Naive thymus-derived CD8-positive, alpha-beta T cell (primary cell): ENCODE measurements at regions not wholly inside any gene's neighbourhood (a gene's known extent, or its start where the extent isn't known, plus 50 kb on each side); places are given as distances from the start of the nearest gene placed in this dataset.

ENCODE experiments used
- ATAC-seq, 2 donors: fragments of 150-1000 bp; cut with Tn5 transposase in 1 of 2; sonication (Bioruptor Pico), chemical (Tn5 transposase) in 1 of 2; 1 replicate in 1 of 2; 2 replicates in 1 of 2; pipeline ENCODE4 v1.10.0; 2021; ENCODE audit warnings: mild to moderate bottlenecking in 2 of 2, moderate library complexity in 2 of 2
- POLR2A ChIA-PET: fragments of 350-600 bp; sonication (Branson Sonifier 250); formaldehyde crosslinking; loops from one replicate; lab custom pipeline; 2021; ENCODE audit warnings: antibody characterized with exemption; lab: Charles Lee
- DNase-seq, 10 donors: peaks; one replicate each; pipeline versions ENCODE4 v3.0.0 to v3.0.0-alpha.2; 2020 to 2022
- H3K27ac Mint-ChIP-seq, 10 donors: one replicate each; pipeline ENCODE4 v1.8.0; 2020 to 2022; ENCODE audit warnings: mild to moderate bottlenecking in 10 of 10, mixed read lengths in 10 of 10, moderate library complexity in 4 of 10, inconsistent platforms in 1 of 10
- H3K27me3 Mint-ChIP-seq, 5 donors: one replicate each; pipeline ENCODE4 v1.8.0; 2021 to 2022; ENCODE audit warnings: mixed read lengths in 5 of 5
- H3K36me3 Mint-ChIP-seq, 3 donors: one replicate each; pipeline ENCODE4 v1.8.0; 2020 to 2022; ENCODE audit warnings: mixed read lengths in 3 of 3, mild to moderate bottlenecking in 2 of 3, inconsistent platforms in 1 of 3
- H3K4me1 Mint-ChIP-seq, 4 donors: one replicate each; pipeline ENCODE4 v1.8.0; 2021 to 2022; ENCODE audit warnings: mixed read lengths in 4 of 4
- H3K4me3 Mint-ChIP-seq, 10 donors: one replicate each; pipeline ENCODE4 v1.8.0; 2020 to 2022; ENCODE audit warnings: mild to moderate bottlenecking in 10 of 10, mixed read lengths in 10 of 10, moderate library complexity in 6 of 10, inconsistent platforms in 1 of 10
- H3K9me3 Mint-ChIP-seq, 9 donors: one replicate each; pipeline ENCODE4 v1.8.0; 2020 to 2022; ENCODE audit warnings: mixed read lengths in 9 of 9, mild to moderate bottlenecking in 3 of 9, inconsistent platforms in 1 of 9, moderate library complexity in 1 of 9

DNA sequence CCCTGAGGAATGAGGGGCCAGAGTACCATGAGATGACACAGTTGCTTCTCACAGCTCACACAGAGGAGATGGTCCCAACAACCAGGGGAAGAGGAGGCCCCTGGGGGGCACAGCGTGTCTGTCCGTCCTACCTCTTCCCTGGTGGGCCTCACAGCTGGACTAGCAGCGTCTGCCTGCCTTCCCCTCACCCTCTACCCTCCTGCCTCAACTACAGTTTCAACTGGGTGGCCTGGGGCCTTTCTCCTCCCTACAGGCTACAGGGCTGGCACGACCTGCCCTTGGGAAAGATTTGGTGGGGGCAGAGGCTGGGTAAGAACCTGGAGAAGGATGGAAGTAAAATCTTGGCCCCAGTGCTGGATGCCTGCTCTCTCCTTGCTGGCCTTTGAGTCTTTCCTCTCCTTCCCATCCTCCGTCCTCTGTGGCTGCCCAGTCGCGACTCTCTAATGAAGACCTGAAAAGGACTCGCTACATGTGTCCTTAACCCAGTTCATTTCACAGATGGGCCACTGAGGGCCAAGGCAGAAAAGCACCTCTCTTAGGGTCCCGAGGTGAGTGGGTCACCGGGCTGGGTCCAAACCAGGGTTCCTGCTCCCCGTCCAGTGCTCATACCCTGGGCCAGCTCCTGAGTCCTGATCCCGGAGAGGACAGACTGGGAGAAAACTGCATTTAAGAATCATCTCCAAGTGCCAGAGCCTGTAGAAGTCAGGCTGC, 232.5 kb downstream of the BCL11B start:
- H3K27ac Mint-ChIP-seq, result peak overlapping the region in 4 of 10 donors; percentile 29 to 82 (median 75)
- DNase-seq, result no peak
- H3K27me3 Mint-ChIP-seq, result no peaks in the 10 kb centered on the region
- H3K36me3 Mint-ChIP-seq, result no peaks in the 10 kb centered on the region
- H3K4me1 Mint-ChIP-seq, result peaks cover 3 to 12% (median 6%) of the 10 kb centered on the region in 4 donors
- peaks cover 0 to 2% (median 0%) of the 10 kb centered on the region in 9 donors for H3K9me3 Mint-ChIP-seq
- no peak overlapping the region for H3K4me3 Mint-ChIP-seq
- POLR2A ChIA-PET, result interaction anchor here (1.2 kb wide), 1 partner anchor 313 kb away, joined by 4 read pairs; no protein-coding TSS in a partner anchor
- no peak for ATAC-seq

DNA sequence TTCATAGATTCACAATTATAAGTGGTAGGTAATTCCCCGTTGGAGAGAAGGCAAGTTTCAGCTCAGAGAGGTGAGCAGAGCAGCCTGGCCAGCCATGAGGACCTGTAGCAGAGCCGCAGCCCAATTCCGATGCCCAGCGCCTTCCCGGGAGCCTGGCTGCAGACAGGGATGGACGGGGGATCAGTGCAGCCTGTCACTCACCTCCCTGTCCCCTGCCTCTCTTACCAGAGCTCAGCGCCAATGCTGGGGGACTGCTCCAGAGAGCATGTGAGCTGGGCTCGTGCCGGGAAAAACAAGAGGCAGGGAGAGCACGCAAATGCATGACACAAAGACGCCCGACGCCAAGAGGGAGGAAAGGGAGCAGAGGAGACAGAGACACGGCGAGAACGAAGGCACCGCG, 231.9 kb downstream of the BCL11B start:
- POLR2A ChIA-PET, result interaction anchor here (0.7 to 1.2 kb wide), 2 partner anchors 129 to 313 kb away, joined by 4 read pairs; no protein-coding TSS in a partner anchor
- H3K9me3 Mint-ChIP-seq, result peaks cover 0 to 2% (median 0%) of the 10 kb centered on the region in 9 donors
- ATAC-seq (no peak), DNase-seq (no peak)
- peak overlapping the region in 4 of 10 donors; percentile 25 to 82 (median 54) for H3K27ac Mint-ChIP-seq
- peaks cover under 1 to 12% (median 8%) of the 10 kb centered on the region in 4 donors for H3K4me1 Mint-ChIP-seq
- H3K4me3 Mint-ChIP-seq, result no peak overlapping the region
- no peaks in the 10 kb centered on the region for H3K27me3 Mint-ChIP-seq
- H3K36me3 Mint-ChIP-seq, result no peaks in the 10 kb centered on the region

DNA sequence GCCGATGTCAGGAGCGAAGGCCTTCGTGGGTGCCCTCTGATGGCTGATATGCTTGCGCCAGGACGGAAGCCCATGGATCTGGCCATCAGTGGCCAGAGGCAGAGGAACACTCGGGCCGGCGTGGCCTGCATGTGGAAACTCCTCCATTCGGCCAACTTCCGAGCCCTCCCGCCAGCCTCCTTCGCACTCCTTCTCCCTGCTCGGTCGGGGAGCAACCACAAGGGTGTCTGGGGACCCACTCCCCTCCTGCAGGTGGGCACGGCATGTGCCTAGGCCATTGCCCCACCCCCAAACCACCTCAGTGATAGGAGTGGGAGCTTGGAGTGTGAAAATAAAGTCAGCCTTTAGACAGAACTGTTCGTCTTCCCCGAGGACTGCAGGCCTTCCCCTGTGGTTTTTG, 231.3 kb downstream of the BCL11B start:
- H3K27me3 Mint-ChIP-seq, result no peaks in the 10 kb centered on the region
- POLR2A ChIA-PET, result interaction anchor here (0.6 to 1.2 kb wide), 3 partner anchors 100 to 314 kb away, joined by 4 read pairs; no protein-coding TSS in a partner anchor
- peaks cover 0 to 14% (median 10%) of the 10 kb centered on the region in 4 donors for H3K4me1 Mint-ChIP-seq
- no peak overlapping the region for H3K4me3 Mint-ChIP-seq
- no peak for DNase-seq
- peaks cover 0 to 2% (median 0%) of the 10 kb centered on the region in 9 donors for H3K9me3 Mint-ChIP-seq
- H3K27ac Mint-ChIP-seq, result no peak overlapping the region
- ATAC-seq, result no peak
- H3K36me3 Mint-ChIP-seq, result no peaks in the 10 kb centered on the region

DNA sequence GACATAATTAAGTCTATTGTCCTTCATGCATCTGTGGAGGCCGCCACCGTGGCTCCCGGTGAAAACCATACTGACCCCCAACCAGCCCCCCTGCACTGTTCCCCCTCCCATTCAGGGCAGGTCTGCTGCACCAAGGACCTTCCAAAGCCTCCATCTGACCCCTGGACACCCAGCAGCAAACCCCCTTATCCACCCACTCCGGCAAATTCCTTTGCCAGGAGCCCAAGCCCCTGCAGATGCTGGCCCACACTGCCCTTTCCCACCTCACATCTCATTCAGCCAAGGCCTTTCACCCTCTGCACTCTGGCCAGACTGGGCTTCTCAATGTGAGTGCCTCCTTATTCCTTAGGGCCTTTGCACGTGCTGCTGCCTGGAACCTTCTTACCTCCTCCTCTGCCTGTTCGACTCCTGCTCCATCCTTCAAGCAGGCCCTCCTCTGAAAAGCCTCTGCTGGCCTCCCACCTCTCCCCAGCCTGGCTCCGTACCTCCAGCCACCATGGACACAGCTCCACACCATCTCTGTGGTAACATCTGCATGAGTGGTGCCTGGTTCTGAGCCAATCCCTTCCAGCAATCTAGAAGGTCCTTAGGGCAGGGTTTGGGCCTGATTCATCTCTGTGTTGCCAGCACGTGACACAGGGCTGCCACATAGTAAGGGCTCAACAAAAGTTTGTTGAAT, 230.7 kb downstream of the BCL11B start:
- no peak overlapping the region for H3K4me3 Mint-ChIP-seq
- no peaks in the 10 kb centered on the region for H3K27me3 Mint-ChIP-seq
- no peak for ATAC-seq
- no peak for DNase-seq
- peaks cover 0 to 2% (median 0%) of the 10 kb centered on the region in 9 donors for H3K9me3 Mint-ChIP-seq
- H3K27ac Mint-ChIP-seq, result peak overlapping the region in 1 of 10 donors; percentile 75
- H3K4me1 Mint-ChIP-seq, result peaks cover 0 to 19% (median 10%) of the 10 kb centered on the region in 4 donors
- POLR2A ChIA-PET, result interaction anchor here (0.6 kb wide), 1 partner anchor 100 kb away, joined by 4 read pairs; no protein-coding TSS in a partner anchor
- H3K36me3 Mint-ChIP-seq, result no peaks in the 10 kb centered on the region

DNA sequence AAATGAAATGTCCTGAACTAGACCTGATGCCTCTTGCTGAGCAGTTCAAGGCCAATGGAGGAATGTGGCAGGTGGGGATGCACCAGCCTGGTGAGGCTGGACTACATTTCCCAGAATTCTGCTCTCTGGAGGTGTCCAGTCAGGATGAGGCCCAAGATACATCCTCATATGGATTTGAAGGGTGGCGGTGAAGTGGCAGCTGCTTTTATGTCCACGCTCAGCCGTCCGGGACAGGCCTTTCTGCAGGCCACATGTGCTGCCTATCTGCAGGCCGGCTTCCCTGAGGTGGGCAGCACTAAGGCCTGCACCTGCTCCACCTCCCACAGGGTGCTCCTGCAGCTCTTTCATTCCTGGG, 230.2 kb downstream of the BCL11B start:
- H3K27me3 Mint-ChIP-seq, result no peaks in the 10 kb centered on the region
- ATAC-seq (no peak), DNase-seq (no peak)
- H3K9me3 Mint-ChIP-seq, result peaks cover 0 to 2% (median 0%) of the 10 kb centered on the region in 9 donors
- POLR2A ChIA-PET, result interaction anchor here (0.6 kb wide), 1 partner anchor 49 kb away, joined by 3 read pairs; no protein-coding TSS in a partner anchor
- no peak overlapping the region for H3K4me3 Mint-ChIP-seq
- peaks cover 3 to 21% (median 11%) of the 10 kb centered on the region in 4 donors for H3K4me1 Mint-ChIP-seq
- peak overlapping the region in 1 of 10 donors; percentile 18 for H3K27ac Mint-ChIP-seq
- H3K36me3 Mint-ChIP-seq, result no peaks in the 10 kb centered on the region

DNA sequence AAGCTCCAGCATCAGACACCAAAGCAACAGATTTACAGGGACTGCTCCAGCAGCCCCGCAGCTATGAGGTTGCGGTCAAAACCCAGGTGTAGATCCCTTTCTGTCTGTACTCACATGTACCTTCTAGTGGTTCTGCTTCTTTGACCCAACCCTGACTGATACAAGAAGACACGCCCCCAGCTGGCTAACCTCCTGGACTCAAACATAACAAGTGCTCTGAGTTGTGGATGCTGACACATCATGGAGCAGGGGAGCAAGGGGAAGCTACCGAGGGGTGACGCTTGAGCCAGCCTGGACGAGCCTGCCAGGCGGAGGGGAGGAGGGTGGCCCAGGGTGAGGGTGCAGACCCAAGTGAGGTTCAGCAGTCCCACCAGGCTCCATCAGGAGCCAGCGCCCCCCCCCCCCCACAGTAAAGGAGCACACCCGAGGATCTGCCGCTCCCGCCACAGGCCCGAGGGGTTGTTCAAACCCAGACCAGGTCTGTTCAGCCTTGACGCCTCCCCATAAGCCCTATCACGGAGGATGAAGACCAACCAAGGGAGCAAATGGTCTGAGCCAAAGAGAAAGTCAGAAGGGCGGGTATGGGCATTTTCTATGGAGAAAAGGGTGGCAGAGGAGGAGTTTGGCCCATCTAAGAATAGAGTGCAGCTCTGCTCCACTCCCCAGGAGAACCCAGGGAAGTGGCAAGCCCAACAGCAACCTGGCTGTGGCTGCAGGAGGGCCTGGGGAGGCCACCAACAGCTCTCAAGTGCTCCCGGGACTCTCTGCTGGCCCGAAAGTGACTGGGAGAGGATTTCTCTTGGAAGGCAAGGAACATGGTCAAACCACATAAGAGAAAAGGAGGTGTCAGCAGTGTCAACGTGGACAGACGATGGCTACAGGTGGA, 229.4 kb downstream of the BCL11B start:
- DNase-seq (no peak), ATAC-seq (no peak)
- Mint-ChIP-seq H3K9me3 (peaks cover 0 to 2% (median 0%) of the 10 kb centered on the region in 9 donors), H3K27me3 (no peaks in the 10 kb centered on the region), H3K4me1 (peaks cover 6 to 27% (median 13%) of the 10 kb centered on the region in 4 donors), H3K36me3 (no peaks in the 10 kb centered on the region), H3K4me3 (no peak overlapping the region), H3K27ac (peak overlapping the region in 1 of 10 donors; percentile 18)
- POLR2A ChIA-PET, result interaction anchor here (0.6 kb wide), 1 partner anchor 50 kb away, joined by 3 read pairs; no protein-coding TSS in a partner anchor

DNA sequence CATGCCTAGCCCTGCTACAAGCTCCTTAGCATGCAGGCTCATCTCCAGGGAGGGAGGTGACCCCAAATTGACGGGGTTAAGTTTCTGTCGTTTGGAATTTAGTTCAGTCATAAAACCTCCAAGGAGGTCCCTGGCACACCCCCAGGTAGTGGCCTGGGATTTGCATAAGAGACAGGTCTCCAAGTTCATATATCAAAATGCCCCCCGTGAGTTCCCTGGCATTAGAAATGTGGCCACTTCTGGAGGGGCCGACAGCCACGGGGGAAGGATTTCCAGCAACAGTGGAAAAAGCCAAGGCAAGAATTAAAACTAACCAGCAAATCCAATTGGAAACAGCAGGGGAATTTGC, 228.8 kb downstream of the BCL11B start:
- Mint-ChIP-seq H3K27me3 (no peaks in the 10 kb centered on the region), H3K4me1 (peaks cover 11 to 33% (median 19%) of the 10 kb centered on the region in 4 donors), H3K9me3 (peaks cover 0 to 2% (median 0%) of the 10 kb centered on the region in 9 donors), H3K27ac (no peak overlapping the region), H3K4me3 (no peak overlapping the region), H3K36me3 (no peaks in the 10 kb centered on the region)
- POLR2A ChIA-PET, result no interaction called here
- DNase-seq (no peak), ATAC-seq (no peak)

DNA sequence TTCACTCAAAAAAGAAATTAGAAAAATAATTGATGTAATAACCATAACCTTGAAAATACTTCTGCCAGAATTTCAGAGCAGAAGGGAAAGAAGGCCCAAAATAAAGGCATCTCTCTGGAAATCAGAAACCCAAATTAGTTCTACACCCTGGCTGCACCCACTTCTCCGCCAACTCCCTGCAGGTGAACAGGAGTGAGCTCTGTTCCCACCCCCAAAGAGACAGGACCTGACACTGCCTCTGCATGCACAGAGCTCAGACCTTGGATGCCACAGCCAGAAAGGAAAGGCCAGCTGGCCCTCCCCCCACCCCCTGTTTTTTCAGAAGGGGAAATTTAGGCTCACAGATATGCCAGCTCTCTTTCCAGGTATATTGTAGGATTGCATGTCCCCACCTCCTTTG, 228.2 kb downstream of the BCL11B start:
- peaks cover 0 to 2% (median 0%) of the 10 kb centered on the region in 9 donors for H3K9me3 Mint-ChIP-seq
- DNase-seq, result no peak
- H3K27ac Mint-ChIP-seq, result no peak overlapping the region
- H3K27me3 Mint-ChIP-seq, result no peaks in the 10 kb centered on the region
- no peak overlapping the region for H3K4me3 Mint-ChIP-seq
- no peak for ATAC-seq
- H3K36me3 Mint-ChIP-seq, result no peaks in the 10 kb centered on the region
- POLR2A ChIA-PET, result no interaction called here
- peaks cover 16 to 38% (median 23%) of the 10 kb centered on the region in 4 donors for H3K4me1 Mint-ChIP-seq

DNA sequence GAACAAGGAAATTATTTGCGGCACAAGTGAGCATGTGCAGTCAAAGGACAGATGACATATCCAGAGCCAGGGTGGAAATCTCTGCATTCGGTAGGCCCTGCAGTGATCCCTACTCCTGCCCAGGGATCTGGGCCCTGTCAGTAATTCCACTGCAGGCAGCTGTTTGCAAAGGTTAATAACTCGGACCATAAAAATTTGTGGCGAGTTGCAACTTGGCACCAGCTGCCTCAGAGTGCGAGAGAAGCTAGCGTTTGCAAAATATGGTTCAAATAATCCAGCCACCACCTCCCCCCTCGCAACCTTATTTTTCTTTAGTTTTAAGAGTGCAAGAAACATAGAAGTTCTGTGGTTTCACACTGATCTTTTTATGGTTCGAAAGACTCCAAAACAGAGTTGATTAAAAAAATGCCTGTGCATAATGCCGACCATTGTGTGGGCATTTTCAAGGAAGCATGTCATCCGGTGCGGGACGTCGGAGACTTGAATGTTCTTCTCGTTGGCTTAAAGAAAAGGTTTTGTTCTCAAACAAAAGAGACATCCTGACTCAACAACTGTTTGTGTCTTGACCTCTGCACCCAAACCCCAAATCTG, 224.5 kb downstream of the BCL11B start:
- POLR2A ChIA-PET, result interaction anchor here (1.1 kb wide), 1 partner anchor 603 kb away, joined by 3 read pairs; no protein-coding TSS in a partner anchor
- Mint-ChIP-seq H3K4me3 (peak overlapping the region; percentile 7 to 70 (median 56)), H3K4me1 (peaks cover 37 to 63% (median 45%) of the 10 kb centered on the region in 4 donors), H3K27ac (peak overlapping the region; percentile 12 to 86 (median 53)), H3K27me3 (no peaks in the 10 kb centered on the region), H3K36me3 (peaks cover 0 to 9% (median 6%) of the 10 kb centered on the region in 3 donors), H3K9me3 (peaks cover 5 to 21% (median 12%) of the 10 kb centered on the region in 9 donors)
- peak in 3 of 10 donors; percentile 29 to 40 (median 30) for DNase-seq
- ATAC-seq, result peak; percentile 52 to 57

DNA sequence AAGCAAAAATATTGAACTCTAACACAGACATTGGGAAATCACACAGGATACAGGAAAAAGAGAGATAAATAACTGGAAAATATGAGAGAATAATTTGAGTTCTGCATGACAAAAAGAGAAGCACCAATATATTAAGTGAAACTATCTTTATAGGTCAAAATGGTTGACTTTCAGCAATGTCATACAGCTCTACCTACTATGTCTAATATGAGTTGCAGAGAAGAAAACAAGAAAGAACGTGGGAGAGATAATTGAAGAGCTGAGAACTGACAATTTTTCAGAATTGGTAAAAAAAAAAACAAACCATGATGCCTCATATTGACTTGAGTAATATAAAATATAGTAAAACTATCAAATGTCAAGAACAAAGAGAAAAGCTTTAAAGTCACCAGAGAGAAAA, 221.7 kb downstream of the BCL11B start:
- no peaks in the 10 kb centered on the region for H3K27me3 Mint-ChIP-seq
- H3K4me3 Mint-ChIP-seq, result peak overlapping the region in 6 of 10 donors; percentile 8 to 46 (median 19)
- H3K36me3 Mint-ChIP-seq, result peaks cover 0 to 16% (median 11%) of the 10 kb centered on the region in 3 donors
- DNase-seq, result no peak
- H3K27ac Mint-ChIP-seq, result peak overlapping the region in 8 of 10 donors; percentile 2 to 84 (median 42)
- ATAC-seq, result no peak
- POLR2A ChIA-PET, result no interaction called here
- H3K4me1 Mint-ChIP-seq, result peaks cover 37 to 61% (median 47%) of the 10 kb centered on the region in 4 donors
- H3K9me3 Mint-ChIP-seq, result peaks cover 6 to 35% (median 14%) of the 10 kb centered on the region in 9 donors

DNA sequence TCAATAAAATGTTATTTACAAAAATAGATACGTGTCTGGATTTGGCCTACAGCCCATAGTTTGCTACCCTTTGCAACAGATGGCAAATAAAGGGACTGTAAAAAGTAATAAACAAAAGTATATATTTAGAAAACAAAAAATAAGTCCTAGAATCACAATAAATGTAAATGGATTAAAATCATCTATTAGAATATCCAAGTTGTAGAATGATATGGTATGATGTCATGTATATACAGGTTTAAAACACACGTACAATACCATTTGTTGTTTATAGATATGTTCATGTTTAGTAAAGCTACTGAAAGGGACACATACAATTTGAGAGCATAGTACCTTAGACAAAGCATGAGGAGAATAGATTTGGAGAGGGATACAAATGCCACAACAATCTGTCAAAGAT, 219.5 kb downstream of the BCL11B start:
- H3K4me1 Mint-ChIP-seq, result peaks cover 44 to 62% (median 55%) of the 10 kb centered on the region in 4 donors
- no peak for DNase-seq
- no peak for ATAC-seq
- H3K36me3 Mint-ChIP-seq, result peaks cover 0 to 16% (median 11%) of the 10 kb centered on the region in 3 donors
- POLR2A ChIA-PET, result no interaction called here
- H3K27me3 Mint-ChIP-seq, result no peaks in the 10 kb centered on the region
- no peak overlapping the region for H3K27ac Mint-ChIP-seq
- H3K4me3 Mint-ChIP-seq, result no peak overlapping the region
- peaks cover 6 to 35% (median 14%) of the 10 kb centered on the region in 9 donors for H3K9me3 Mint-ChIP-seq
